Skeletal muscle satellite cell (primary cell): ENCODE measurements at regions not wholly inside any gene's neighbourhood (a gene's known extent, or its start where the extent isn't known, plus 50 kb on each side); places are given as distances from the start of the nearest gene placed in this dataset.

Source experiments
- H3K27me3 ChIP-seq: 2 replicates; pipeline ENCODE4 v1.7.0; 2013; ENCODE audit warnings: low read length; ENCODE audit not compliant: control insufficient read depth, insufficient read depth
- H3K36me3 ChIP-seq: 2 replicates; pipeline ENCODE4 v1.7.0; 2013; ENCODE audit warnings: mild to moderate bottlenecking, control low read depth, low read length; ENCODE audit not compliant: insufficient read depth
- H3K4me1 ChIP-seq: 2 replicates; pipeline ENCODE4 v1.7.0; 2013; ENCODE audit warnings: low read length; ENCODE audit not compliant: control insufficient read depth, insufficient read depth
- H3K4me2 ChIP-seq: 2 replicates; pipeline ENCODE4 v1.7.0; 2013; ENCODE audit warnings: mild to moderate bottlenecking, low read length
- H3K4me3 ChIP-seq: 2 replicates; pipeline ENCODE4 v1.7.0; 2013; ENCODE audit warnings: low read length
- H3K9ac ChIP-seq: 2 replicates; pipeline ENCODE4 v1.7.0; 2013; ENCODE audit warnings: mild to moderate bottlenecking, low read depth, low read length, moderate library complexity
- H3K9me3 ChIP-seq: replicated peaks from 2 replicates; pipeline ENCODE4 v1.7.0; 2013; ENCODE audit warnings: mild to moderate bottlenecking, control low read depth, low read length

DNA sequence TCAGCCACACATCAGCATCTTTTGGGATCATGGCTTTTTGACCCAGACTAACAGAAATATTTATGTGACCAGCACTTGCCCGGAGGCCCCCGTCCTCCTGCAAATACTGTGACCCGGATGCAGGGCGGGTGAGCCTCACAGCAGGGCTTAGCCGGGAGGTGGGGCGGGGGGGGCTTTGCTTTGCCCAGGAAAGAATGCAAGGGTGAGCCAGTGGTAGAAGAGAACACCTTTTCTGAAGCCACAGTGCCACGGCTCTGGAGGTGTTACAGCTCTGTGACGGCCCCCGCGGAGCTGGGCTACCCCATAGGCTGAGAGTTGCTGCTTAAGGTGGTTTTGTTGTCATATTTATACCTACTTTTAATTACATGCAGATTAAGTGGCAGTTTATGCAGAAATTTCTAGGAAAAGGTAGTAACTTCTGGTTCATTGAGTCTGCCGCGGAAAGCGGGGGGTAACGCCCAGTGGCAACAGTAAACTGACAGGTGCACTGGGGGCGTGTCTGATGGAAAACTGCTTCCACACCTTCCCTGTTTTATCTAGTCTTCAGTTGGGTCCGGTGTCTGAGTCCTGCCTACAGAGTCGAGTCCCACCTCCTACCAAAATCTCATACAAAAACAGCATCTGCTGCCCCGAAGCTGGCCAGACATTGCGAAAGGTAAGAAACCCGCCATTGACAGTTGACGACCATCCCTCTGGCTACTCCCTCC, 187.9 kb downstream of the TEX29 start:
- Histone ChIP-seq H3K9me3 (peaks cover 12% of the 10 kb centered on the region), H3K4me2 (no peak overlapping the region), H3K4me3 (no peak overlapping the region), H3K4me1 (no peaks in the 10 kb centered on the region), H3K27me3 (no peaks in the 10 kb centered on the region), H3K36me3 (no peaks in the 10 kb centered on the region), H3K9ac (no peak overlapping the region)

DNA sequence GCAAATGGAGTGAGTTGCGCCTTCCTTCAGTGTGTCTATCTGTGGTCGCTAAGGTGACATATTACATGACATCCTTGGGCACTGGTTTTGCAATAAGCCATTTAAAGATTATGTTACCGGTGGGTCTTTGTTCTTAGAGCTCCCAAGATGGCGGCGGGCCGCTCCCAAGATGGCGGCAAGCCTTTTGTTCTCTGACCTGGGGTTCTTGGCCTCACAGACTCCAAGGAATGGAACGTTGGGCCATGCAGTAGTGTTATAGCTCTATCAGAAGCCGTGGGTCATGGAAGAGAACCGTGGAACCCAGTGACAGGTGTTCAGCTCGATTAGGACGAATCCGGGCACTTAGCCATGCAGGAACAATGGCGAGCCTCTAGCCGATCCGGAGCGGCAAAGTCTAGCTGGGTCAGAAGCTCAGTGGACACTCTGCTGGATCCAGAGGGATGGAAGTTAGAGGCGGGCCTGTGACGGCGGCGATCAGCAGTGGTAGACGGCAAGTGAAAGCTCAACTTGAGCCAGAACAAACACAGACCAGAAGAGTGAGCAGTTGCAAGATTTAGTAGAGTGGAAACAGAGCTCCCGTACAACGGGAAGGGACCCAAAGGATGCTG, 188.6 kb downstream of the TEX29 start:
- Histone ChIP-seq H3K27me3 (no peaks in the 10 kb centered on the region), H3K4me2 (no peak overlapping the region), H3K36me3 (no peaks in the 10 kb centered on the region), H3K4me1 (no peaks in the 10 kb centered on the region), H3K9me3 (peaks cover 12% of the 10 kb centered on the region), H3K9ac (no peak overlapping the region), H3K4me3 (no peak overlapping the region)

DNA sequence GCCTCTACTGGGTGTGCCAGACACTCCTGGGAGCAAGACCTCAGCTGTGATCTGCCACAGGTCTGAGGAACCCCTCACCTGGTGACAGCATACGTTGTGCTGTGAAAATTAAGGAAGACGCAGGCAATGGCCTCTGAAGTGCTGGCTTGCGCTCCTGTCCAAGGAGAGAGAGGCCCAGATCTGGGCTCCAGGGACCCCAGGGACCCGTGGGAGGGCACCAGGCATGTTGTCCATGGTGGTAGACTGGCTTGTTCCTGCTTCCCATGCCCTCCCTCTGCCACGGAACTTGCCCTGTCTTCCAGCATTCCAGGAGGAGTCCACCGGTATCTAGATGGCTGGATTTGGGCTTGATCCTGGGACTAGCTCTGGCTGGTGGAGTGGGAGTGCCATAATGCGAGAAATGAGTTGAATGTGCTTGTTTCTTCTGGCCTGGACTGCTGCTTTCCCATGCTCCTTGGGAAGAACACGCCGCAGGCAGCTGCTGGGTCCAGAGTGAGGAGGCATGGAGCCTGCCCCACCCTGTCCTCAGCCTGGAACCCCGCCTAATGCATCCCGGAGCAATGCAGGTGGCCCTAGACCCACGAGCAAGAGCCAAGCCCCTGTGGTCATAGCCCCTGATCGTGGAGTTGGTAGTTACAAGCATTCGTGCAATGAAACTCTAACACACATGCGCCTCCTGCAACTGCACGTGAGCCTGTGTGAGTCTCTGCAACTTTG, 190.2 kb downstream of the TEX29 start:
- Histone ChIP-seq H3K4me2 (no peak overlapping the region), H3K9ac (no peak overlapping the region), H3K36me3 (no peaks in the 10 kb centered on the region), H3K27me3 (no peaks in the 10 kb centered on the region), H3K4me3 (no peak overlapping the region), H3K9me3 (peaks cover 17% of the 10 kb centered on the region), H3K4me1 (no peaks in the 10 kb centered on the region)

DNA sequence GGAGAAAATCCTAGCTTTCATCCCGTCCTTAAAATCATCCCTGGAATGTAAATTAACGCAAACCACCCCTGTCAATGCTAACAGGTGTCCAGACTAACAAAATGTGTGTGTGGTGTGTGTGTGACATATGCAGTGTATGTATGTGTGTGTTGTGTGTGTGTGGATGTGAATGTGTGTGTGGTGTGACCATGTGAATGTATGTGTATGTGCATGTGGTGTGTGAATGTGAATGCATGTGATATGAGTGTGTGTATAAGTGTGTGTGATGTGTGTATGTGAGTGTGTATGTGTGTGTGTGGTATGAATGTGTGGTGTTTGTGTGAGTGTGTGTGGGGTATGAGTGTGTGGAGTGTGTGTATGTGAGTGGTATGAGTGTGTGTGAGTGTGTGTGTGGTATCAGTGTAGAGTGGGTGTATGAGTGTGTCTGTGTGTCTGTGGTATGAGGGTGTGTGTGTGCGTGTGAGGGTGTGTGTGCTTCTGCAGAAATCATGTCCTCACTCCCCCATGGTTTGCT, 190.8 kb downstream of the TEX29 start:
- H3K9ac ChIP-seq, result no peak overlapping the region
- no peak overlapping the region for H3K4me2 ChIP-seq
- H3K36me3 ChIP-seq, result no peaks in the 10 kb centered on the region
- no peak overlapping the region for H3K4me3 ChIP-seq
- peaks cover 17% of the 10 kb centered on the region for H3K9me3 ChIP-seq
- H3K27me3 ChIP-seq, result no peaks in the 10 kb centered on the region
- H3K4me1 ChIP-seq, result no peaks in the 10 kb centered on the region

DNA sequence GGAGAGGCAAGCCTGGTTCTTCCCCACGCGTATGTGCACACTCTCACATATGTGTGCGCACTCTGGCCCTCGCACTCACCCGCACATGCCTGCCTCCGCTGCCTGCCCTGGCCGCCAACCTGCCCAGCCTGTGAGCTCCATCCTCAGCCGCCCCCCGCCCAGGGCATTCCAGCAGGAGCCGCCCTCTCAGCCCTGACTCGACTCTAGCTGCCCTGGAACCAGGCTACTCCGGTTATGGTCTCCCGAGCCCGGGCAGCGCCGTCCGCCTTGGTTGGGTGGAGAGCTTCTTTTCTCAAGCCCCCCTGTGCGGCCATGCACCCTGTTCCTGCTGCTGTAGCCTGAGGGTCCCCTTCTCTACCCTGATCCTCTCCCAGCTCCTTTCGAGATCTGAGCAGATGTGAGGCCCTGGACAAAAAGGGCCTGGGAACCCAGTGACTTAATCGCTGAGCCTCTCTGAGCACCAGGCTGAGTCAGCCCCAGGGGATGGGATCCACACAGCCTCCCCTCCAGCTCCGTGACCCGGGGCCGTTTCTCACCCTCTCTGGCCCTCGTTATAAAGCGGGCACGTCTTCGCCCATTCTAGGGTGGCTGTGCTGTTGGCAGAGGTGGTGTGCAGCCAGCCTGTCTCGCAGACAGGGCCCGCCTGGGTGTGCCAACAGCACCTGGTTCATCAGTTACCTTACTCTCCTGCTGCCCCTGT, 191.5 kb downstream of the TEX29 start:
- no peaks in the 10 kb centered on the region for H3K27me3 ChIP-seq
- peaks cover 17% of the 10 kb centered on the region for H3K9me3 ChIP-seq
- H3K9ac ChIP-seq, result no peak overlapping the region

DNA sequence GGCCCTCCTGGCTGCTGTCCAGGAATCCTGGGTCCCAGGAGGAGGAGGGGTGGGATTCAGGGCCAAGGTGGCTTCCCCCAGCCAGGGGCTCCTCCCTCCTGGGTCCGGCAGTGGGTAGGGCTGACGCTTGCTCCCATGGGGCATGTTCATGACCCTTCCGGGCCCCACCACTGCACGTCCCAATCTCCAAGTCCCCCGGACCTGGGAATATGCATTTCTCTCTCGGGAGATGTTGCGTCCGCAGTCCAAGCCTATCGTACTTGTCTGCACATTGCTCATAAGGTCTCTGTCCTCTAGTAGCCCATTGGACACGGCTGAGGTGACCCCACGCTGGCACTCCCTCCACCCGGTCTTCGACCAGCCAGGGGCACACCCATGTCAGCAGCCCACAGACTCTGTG, 192.3 kb downstream of the TEX29 start:
- H3K9me3 ChIP-seq, result peaks cover 17% of the 10 kb centered on the region

More for the DNA sequence above, 191.5 kb downstream of the TEX29 start:
- Histone ChIP-seq H3K4me2 (no peak overlapping the region), H3K4me1 (no peaks in the 10 kb centered on the region), H3K36me3 (no peaks in the 10 kb centered on the region), H3K4me3 (no peak overlapping the region)

DNA sequence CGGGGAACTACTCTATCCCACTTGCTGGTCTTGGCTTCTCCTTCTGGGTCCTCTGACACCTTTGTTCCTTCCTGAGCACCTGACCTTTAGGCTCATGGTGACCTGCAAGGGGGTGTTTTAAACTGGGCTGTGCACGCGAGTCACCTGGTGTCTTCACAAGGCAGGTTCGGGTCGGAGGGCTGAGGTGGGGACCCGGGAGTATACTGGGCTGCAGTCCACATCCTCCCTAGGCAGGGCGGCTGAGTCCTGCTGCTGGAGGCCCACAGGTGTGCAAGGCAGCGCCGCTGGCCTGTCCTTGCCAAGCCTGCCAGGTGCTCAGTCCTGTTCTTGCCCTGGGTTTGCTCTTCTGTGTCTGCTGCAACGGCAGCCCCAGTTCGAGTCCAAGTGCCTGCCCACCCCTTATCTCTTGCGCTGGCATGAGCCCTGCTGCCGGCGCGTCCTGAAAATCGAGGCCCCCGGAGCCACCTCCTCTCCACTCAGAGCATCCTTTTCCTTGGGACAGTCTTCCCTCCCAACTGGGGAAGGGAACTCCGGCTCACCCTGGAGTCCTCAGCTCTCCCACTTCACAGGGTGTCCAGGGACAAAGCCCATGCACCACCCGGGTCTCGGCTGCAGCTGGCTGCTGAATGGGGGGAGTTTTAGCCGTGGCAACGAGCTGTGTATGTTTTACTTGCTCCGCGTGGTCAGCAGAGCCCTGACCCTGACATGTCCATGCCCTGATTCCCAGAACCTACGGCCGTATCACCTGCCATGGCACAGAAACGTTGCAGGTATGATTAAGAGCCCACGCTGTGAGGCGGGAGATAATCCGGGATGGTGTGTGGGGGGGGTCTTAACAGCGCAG, 193.5 kb downstream of the TEX29 start:
- no peaks in the 10 kb centered on the region for H3K4me1 ChIP-seq
- H3K36me3 ChIP-seq, result no peaks in the 10 kb centered on the region
- H3K4me3 ChIP-seq, result no peak overlapping the region
- no peak overlapping the region for H3K4me2 ChIP-seq
- peaks cover 17% of the 10 kb centered on the region for H3K9me3 ChIP-seq
- H3K9ac ChIP-seq, result no peak overlapping the region
- no peaks in the 10 kb centered on the region for H3K27me3 ChIP-seq

More for the DNA sequence above, 192.3 kb downstream of the TEX29 start:
- H3K27me3 ChIP-seq, result no peaks in the 10 kb centered on the region
- no peak overlapping the region for H3K4me3 ChIP-seq
- no peak overlapping the region for H3K4me2 ChIP-seq
- H3K4me1 ChIP-seq, result no peaks in the 10 kb centered on the region
- H3K9ac ChIP-seq, result no peak overlapping the region
- no peaks in the 10 kb centered on the region for H3K36me3 ChIP-seq

DNA sequence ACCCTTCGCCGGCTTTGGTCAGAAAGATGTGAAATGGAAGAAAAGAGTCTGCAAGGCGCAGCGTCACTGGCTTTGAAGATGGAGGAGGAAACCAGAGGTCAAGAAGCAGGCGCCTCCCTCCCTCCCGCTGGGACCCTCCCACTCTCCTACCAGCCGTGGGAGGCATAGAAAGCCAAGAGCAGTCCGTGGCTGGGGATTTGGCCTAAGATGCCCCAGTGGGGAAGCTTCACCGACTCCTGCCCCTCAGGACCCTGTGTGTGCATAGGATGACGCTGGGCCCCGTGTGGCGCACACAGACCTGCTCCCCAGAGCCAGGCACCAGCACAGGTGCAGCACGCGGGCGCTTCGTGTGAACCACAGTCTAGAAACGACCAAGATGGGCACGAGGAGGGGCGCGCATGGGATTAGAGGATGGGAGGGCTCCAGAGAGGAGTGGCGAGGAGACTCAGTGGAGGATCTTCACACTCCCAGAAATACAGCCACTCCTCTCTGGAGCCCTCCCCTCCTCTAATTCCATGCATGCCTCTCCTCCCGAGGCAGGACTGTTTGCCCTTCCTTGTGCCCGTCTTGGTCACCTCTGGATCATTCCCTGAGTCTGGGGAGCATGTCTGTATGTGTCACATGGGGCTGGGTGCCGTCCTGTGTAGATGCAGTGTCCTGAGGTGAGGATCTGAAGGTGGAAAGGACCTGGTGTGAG, 194.3 kb downstream of the TEX29 start:
- Histone ChIP-seq H3K9me3 (peaks cover 17% of the 10 kb centered on the region), H3K36me3 (no peaks in the 10 kb centered on the region), H3K27me3 (no peaks in the 10 kb centered on the region), H3K9ac (no peak overlapping the region), H3K4me1 (no peaks in the 10 kb centered on the region), H3K4me2 (no peak overlapping the region), H3K4me3 (no peak overlapping the region)

GRCh38 chr13:111515307-111515617, 194.8 kb downstream of the TEX29 start:
- H3K4me1 ChIP-seq, result no peaks in the 10 kb centered on the region
- H3K9ac ChIP-seq, result no peak overlapping the region
- no peaks in the 10 kb centered on the region for H3K27me3 ChIP-seq
- H3K36me3 ChIP-seq, result no peaks in the 10 kb centered on the region
- H3K4me3 ChIP-seq, result no peak overlapping the region
- H3K9me3 ChIP-seq, result peaks cover 17% of the 10 kb centered on the region
- no peak overlapping the region for H3K4me2 ChIP-seq

- H3K4me1 ChIP-seq, result no peaks in the 10 kb centered on the region
Measured at GRCh38 chr13:111515635-111516034, 195.2 kb downstream of the TEX29 start.

More at GRCh38 chr13:111515635-111516034, 195.2 kb downstream of the TEX29 start:
- peaks cover 17% of the 10 kb centered on the region for H3K9me3 ChIP-seq
- no peak overlapping the region for H3K9ac ChIP-seq
- H3K4me2 ChIP-seq, result no peak overlapping the region
- no peak overlapping the region for H3K4me3 ChIP-seq
- no peaks in the 10 kb centered on the region for H3K27me3 ChIP-seq
- no peaks in the 10 kb centered on the region for H3K36me3 ChIP-seq
